ENCODE measurements at regions not wholly inside any gene's neighbourhood (a gene's known extent, or its start where the extent isn't known, plus 50 kb on each side); places are given as distances from the start of the nearest gene placed in this dataset.

GRCh38 chr18:32621034-32621433 lies 150.4 kb upstream of the GAREM1 start:
- no peak for DNase-seq

GRCh38 chr18:32618546-32618945 lies 147.9 kb upstream of the GAREM1 start:
- no peak for DNase-seq

GRCh38 chr18:32613821-32614220 lies 143.1 kb upstream of the GAREM1 start:
- DNase-seq = no peak

- DNase-seq = no peak
Measured at GRCh38 chr18:32612651-32613050, 142.0 kb upstream of the GAREM1 start.

- no peak for DNase-seq
Measured at GRCh38 chr18:32610176-32610575, 139.5 kb upstream of the GAREM1 start.

- DNase-seq = no peak
Measured at GRCh38 chr18:32607816-32608215, 137.1 kb upstream of the GAREM1 start.

- DNase-seq = no peak
Measured at GRCh38 chr18:32598144-32598543, 127.5 kb upstream of the GAREM1 start.

- no peak for DNase-seq
Measured at GRCh38 chr18:32596501-32596900, 125.8 kb upstream of the GAREM1 start.

- DNase-seq = peak; percentile 45
Measured at GRCh38 chr18:32595832-32596231, 125.2 kb upstream of the GAREM1 start.

GRCh38 chr18:32588191-32588590 lies 117.5 kb upstream of the GAREM1 start:
- no peak for DNase-seq

GRCh38 chr18:32583431-32583830 lies 112.7 kb upstream of the GAREM1 start:
- DNase-seq = no peak

- no peak for DNase-seq
Measured at GRCh38 chr18:32582455-32582854, 111.8 kb upstream of the GAREM1 start.

- DNase-seq = no peak
Measured at GRCh38 chr18:32577561-32577960, 106.9 kb upstream of the GAREM1 start.

GRCh38 chr18:32576296-32576916 lies 105.7 kb upstream of the GAREM1 start:
- peak; percentile 48 for DNase-seq

GRCh38 chr18:32566960-32567359 lies 96.3 kb upstream of the GAREM1 start:
- no peak for DNase-seq

GRCh38 chr18:32553640-32554365 lies 83.1 kb upstream of the GAREM1 start:
- no peak for DNase-seq

- no peak for DNase-seq
Measured at GRCh38 chr18:32553174-32553573, 82.5 kb upstream of the GAREM1 start.

- DNase-seq = no peak
Measured at GRCh38 chr18:32552421-32553030, 81.8 kb upstream of the GAREM1 start.

GRCh38 chr18:32550963-32551362 lies 80.3 kb upstream of the GAREM1 start:
- no peak for DNase-seq

GRCh38 chr18:32549248-32550110 lies 78.8 kb upstream of the GAREM1 start:
- peak; percentile 53 for DNase-seq

- DNase-seq = no peak
Measured at GRCh38 chr18:32548688-32549087, 78.0 kb upstream of the GAREM1 start.

- no peak for DNase-seq
Measured at GRCh38 chr18:32545631-32546030, 74.9 kb upstream of the GAREM1 start.

- DNase-seq = no peak
Measured at GRCh38 chr18:32544088-32544487, 73.4 kb upstream of the GAREM1 start.

Measured in right forelimb (tissue), 1 donor.